Lower leg skin (tissue), 3 donors: ENCODE measurements at regions not wholly inside any gene's neighbourhood (a gene's known extent, or its start where the extent isn't known, plus 50 kb on each side); places are given as distances from the start of the nearest gene placed in this dataset.

ENCODE experiments used
- CTCF ChIP-seq, 3 donors: fragments of 450-650 bp; IDR thresholded peaks; one replicate each; pipeline ENCODE4 v1.5.1; 2016; ENCODE audit warnings: antibody characterized with exemption in 3 of 3, mild to moderate bottlenecking in 3 of 3, moderate library complexity in 2 of 3
- POLR2A ChIP-seq, 2 donors: fragments of 450-650 bp; IDR thresholded peaks; one replicate each; pipeline ENCODE4 v1.6.1; 2016 to 2017; ENCODE audit warnings: antibody characterized with exemption in 2 of 2, mild to moderate bottlenecking in 1 of 2, moderate library complexity in 1 of 2

- TF ChIP-seq CTCF (IDR thresholded peaks at IDR 0.05) (no peak), POLR2A (IDR thresholded peaks at IDR 0.05) (no peak)
Measured at GRCh38 chr4:137762591-137762990, 230.3 kb upstream of the PCDH18 start.
